AG04449 (cell line): ENCODE measurements at regions not wholly inside any gene's neighbourhood (a gene's known extent, or its start where the extent isn't known, plus 50 kb on each side); places are given as distances from the start of the nearest gene placed in this dataset.

Experiments
- CTCF ChIA-PET: fragments of 350-600 bp; formaldehyde crosslinking; extraction: SDS; loops from one replicate; lab custom pipeline; 2021; ENCODE audit warnings: antibody characterized with exemption; lab: Yijun Ruan, JAX
- POLR2A ChIA-PET: fragments of 400-600, 350-600 bp; formaldehyde crosslinking; extraction: SDS; loops from one replicate; lab custom pipeline; 2020; ENCODE audit warnings: antibody characterized with exemption, inconsistent platforms; lab: Yijun Ruan, JAX
- DNase-seq: peaks from one replicate; pipeline ENCODE4 v3.0.0-alpha.2; 2010; ENCODE audit warnings: low read depth, low spot score
- H3K4me3 ChIP-seq: 2 replicates; pipeline ENCODE4 v1.5.1; 2011; ENCODE audit warnings: low read depth, mild to moderate bottlenecking, control low read depth, low read length
- TF ChIP-seq, protein P1 (sequence below): IDR thresholded peaks from one replicate; pipeline ENCODE4 v1.5.1; 2011; ENCODE audit warnings: mild to moderate bottlenecking, moderate library complexity, low read length, control low read depth, inconsistent platforms; ENCODE audit not compliant: insufficient read depth; ENCODE audit errors: missing control alignments

DNA sequence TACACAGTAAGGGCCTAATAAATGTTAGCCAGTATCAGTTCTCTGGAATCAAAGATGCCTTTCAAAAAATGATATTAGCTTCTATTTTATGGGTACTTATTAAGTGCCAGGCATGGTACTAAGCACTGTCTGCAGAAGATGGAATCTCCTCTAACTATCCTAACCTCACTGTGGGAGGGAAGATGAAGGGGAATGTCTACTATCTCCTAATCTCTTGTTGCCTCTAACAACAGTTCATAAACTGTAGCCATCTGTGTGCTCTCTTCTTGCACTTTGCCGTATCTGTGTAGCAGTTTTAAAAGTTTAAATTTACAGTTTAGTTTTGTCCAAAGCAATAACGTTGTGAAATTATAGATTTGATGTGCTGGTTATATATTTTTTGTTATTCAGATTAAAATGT lies 99.6 kb upstream of the CCDC112 start:
- ChIA-PET CTCF (interaction anchor here (1.1 kb wide), 1 partner anchor 19 kb away, joined by 3 read pairs; no protein-coding TSS in a partner anchor), POLR2A (no interaction called here)
- no peak overlapping the region for H3K4me3 ChIP-seq
- no peak for DNase-seq
- TF ChIP-seq, protein P1, sequence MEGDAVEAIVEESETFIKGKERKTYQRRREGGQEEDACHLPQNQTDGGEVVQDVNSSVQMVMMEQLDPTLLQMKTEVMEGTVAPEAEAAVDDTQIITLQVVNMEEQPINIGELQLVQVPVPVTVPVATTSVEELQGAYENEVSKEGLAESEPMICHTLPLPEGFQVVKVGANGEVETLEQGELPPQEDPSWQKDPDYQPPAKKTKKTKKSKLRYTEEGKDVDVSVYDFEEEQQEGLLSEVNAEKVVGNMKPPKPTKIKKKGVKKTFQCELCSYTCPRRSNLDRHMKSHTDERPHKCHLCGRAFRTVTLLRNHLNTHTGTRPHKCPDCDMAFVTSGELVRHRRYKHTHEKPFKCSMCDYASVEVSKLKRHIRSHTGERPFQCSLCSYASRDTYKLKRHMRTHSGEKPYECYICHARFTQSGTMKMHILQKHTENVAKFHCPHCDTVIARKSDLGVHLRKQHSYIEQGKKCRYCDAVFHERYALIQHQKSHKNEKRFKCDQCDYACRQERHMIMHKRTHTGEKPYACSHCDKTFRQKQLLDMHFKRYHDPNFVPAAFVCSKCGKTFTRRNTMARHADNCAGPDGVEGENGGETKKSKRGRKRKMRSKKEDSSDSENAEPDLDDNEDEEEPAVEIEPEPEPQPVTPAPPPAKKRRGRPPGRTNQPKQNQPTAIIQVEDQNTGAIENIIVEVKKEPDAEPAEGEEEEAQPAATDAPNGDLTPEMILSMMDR, result no peak

DNA sequence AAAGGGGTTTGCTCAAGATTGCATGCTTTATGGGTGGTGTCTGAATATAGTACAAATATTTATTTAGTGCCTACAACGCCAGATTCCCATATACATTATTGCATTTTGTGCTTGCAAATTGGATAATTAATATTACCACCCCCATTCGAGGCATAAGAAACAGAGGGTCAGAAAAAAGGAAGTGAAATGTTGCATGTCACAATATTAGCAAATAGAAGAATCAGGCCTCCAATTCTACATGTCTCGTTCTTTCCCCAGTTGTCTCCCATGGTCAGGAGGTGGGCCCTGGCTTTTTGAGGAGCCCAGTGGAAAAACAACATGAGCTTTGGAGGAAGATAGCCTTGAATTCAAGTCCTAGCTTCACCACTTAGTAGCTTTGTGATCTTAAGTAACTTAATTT lies 98.1 kb upstream of the CCDC112 start:
- TF ChIP-seq, protein P1, result no peak
- CTCF ChIA-PET, result no interaction called here
- DNase-seq, result no peak
- POLR2A ChIA-PET, result no interaction called here
- H3K4me3 ChIP-seq, result no peak overlapping the region

DNA sequence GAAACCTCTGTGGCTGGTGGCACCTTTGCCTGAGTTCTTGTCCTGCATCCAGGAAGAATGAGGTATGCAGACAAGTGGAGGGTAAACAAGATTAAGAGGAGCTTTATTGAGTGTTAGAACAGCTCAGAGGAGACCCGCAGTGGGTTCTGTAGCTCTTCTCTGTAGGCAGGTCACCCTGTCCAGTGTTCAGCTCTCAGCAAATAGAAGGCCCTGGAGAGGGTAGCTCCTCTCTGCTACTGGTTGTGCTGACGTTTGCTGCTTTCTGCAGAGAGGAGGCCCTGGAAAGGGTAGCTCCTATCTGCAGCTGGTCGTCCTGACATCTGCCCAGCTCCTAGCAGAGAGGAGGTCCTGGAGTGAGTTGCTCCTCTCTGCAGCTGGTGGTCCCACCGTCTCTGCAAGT lies 96.8 kb upstream of the CCDC112 start:
- TF ChIP-seq, protein P1, result no peak
- POLR2A ChIA-PET, result no interaction called here
- no peak overlapping the region for H3K4me3 ChIP-seq
- DNase-seq, result no peak
- CTCF ChIA-PET, result interaction anchor here (1.1 to 1.2 kb wide), 2 partner anchors 11 to 150 kb away, joined by 3 read pairs; no protein-coding TSS in a partner anchor

DNA sequence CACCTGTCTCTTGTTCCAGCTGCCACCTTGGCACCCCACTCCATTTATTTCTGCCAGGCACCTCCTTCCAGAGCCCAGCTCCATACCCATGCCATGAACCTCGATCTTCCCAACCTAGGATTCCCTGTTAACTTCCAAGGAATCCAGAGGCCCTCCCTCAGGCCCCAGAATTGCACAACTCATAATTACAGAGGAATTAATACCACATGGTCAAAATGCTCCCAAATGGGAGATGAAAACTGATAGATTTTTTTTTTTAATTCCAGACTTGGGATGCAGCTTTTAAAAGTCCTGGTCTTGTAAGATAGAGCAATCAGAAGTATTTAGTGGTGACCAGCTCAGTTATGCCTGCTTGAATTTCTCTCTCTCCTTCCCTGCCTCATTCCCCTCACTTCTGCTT lies 96.2 kb upstream of the CCDC112 start:
- CTCF ChIA-PET, result interaction anchor here (1.1 to 1.2 kb wide), 2 partner anchors 11 to 151 kb away, joined by 3 read pairs; no protein-coding TSS in a partner anchor
- TF ChIP-seq, protein P1, result no peak
- no peak for DNase-seq
- H3K4me3 ChIP-seq, result no peak overlapping the region
- POLR2A ChIA-PET, result no interaction called here

DNA sequence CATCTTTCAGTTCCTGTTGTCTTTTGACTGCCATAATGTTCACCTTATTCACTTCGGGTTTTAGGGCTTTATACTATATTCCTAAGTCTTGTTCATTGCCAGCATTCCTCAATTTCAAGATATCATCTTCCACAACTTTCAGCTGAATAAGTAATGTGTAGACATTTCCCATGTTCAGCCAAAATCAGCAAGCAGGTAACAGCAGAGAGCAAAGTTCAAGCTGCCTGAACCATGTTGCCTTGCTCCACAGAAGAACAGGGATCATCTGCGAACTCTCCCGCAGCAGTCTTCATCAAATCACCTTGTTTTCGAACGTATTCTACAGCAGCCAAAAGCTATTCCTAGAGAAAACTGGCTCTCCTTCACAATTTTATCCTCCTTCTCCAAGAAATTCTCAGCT lies 95.3 kb upstream of the CCDC112 start:
- POLR2A ChIA-PET, result no interaction called here
- TF ChIP-seq, protein P1, result no peak
- CTCF ChIA-PET, result interaction anchor here (1.2 kb wide), 1 partner anchor 152 kb away, joined by 3 read pairs; no protein-coding TSS in a partner anchor
- DNase-seq, result no peak
- H3K4me3 ChIP-seq, result no peak overlapping the region

DNA sequence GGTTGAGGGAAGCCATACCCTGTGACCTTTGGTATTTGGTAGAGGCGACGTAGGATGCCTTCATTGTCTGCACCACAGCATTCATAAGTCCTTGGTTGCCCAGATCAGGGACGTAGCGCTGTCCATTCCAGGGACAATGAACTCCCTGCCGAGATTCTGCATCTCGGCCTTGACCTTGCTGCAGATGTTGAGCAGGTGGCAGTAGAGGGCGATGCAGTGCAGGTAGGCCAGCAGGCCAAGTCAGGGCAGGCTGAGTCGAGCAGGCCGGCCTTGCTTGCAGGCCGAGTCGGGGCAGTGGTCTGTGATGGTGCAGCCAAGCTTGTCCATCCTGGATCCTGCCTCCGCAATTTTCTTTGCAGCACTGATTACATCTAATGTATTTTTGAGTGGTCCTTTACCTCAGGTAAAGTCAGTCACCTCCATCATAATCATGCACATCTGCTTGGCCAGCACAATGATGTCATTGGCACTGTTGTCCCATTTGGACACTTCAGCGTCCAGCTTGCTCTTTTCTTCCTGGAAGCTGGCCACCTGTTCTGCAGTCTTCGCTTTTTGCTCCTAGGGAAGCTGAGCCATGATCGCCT lies 93.4 kb upstream of the CCDC112 start:
- CTCF ChIA-PET, result interaction anchor here (1.5 kb wide), 1 partner anchor 15 kb away, joined by 3 read pairs; no protein-coding TSS in a partner anchor
- no peak overlapping the region for H3K4me3 ChIP-seq
- POLR2A ChIA-PET, result no interaction called here
- TF ChIP-seq, protein P1, result no peak
- no peak for DNase-seq
